ENCODE measurements at regions not wholly inside any gene's neighbourhood (a gene's known extent, or its start where the extent isn't known, plus 50 kb on each side); places are given as distances from the start of the nearest gene placed in this dataset.

GRCh38 chr13:57546942-57547341, 84.6 kb upstream of the PCDH17 start:
- TF ChIP-seq CTCF (IDR thresholded peaks at IDR 0.05) (no peak), RARB (CRISPR knock-in tag; IDR thresholded peaks at IDR 0.05) (no peak), CBX2 (IDR thresholded peaks at IDR 0.05; ENCODE audit: borderline replicate concordance, low read depth) (no peak), POLR2A (IDR thresholded peaks at IDR 0.05; ENCODE audit: low read length) (no peak), HOXA7 (CRISPR knock-in tag; IDR thresholded peaks at IDR 0.05) (no peak), RFX5 (IDR thresholded peaks at IDR 0.05) (no peak), JUN (IDR thresholded peaks at IDR 0.05) (no peak), RAD21 (conservative IDR thresholded peaks at IDR 0.05 in 1 of 2, IDR thresholded peaks at IDR 0.05 in 1 of 2) (no peak), EP300 (IDR thresholded peaks at IDR 0.05) (no peak), REST (IDR thresholded peaks at IDR 0.05) (no peak)

Measured in A549 (cell line).